ENCODE measurements at regions not wholly inside any gene's neighbourhood (a gene's known extent, or its start where the extent isn't known, plus 50 kb on each side); places are given as distances from the start of the nearest gene placed in this dataset.

DNA sequence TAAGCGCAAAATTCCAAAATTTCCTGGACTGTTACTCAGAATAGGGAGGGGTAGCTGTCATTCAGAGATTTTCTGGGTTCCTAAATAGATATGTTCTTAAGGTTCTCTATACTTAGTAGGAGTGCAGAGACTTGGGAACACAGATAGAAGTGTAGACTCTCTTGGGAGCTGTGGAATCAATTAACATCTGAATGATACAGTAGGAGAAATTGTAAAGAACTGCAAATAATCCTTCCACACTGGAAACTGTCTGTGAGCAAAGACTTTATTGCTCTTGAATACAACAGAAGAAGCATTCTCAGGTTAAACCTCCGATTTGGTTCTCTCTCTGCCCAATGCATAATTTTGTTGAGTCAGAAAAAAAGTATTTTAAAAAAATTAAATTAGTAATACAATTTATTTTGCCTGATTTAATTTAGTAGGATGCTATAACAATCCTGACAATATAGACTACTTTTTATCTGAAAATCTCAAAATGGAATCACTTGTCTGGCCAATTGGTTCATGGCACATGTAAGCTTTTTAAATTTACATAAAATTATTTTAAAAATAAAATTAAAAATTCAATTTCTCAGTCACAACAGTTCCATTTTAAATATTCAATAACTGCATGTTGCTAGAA is 1754.3 kb downstream of the PLA2G4A start:
- H3K27ac ChIP-seq (replicated peaks), result no peak overlapping the region
- no peaks in the 10 kb centered on the region for H3K4me1 ChIP-seq
- DNase-seq, result no peak
- H3K9me3 ChIP-seq (replicated peaks), result no peaks in the 10 kb centered on the region
- no peak overlapping the region for H3K4me3 ChIP-seq
- no peak for TF ChIP-seq CTCF (IDR thresholded peaks at IDR 0.05; ENCODE audit: borderline replicate concordance)
- intact Hi-C loops (cut with micrococcal nuclease), result no loop called here
- H3K36me3 ChIP-seq, result no peaks in the 10 kb centered on the region
- no peaks in the 10 kb centered on the region for H3K27me3 ChIP-seq (ENCODE audit: low read depth)

DNA sequence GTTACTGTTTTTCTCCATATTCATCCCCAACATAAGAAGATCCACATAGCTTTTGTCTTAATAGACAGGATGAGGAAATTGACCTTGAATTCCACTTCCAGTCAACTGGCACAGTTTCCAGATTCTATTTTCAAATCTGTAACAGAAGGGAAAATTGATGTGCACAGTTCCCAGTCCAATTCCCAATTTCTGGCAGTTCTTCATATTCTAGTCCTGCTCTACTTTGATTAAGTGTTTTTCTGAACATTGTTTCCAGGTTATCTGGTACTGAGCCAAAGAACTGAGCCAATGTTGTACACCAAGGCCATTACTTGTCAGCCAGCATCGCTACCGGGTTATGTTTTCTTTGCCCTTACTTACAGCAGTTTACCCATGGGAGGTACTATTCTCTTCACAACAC is 1755.4 kb downstream of the PLA2G4A start:
- no peak for DNase-seq
- H3K27me3 ChIP-seq (ENCODE audit: low read depth), result no peaks in the 10 kb centered on the region
- intact Hi-C loops (cut with micrococcal nuclease), result no loop called here
- H3K27ac ChIP-seq (replicated peaks), result no peak overlapping the region
- no peaks in the 10 kb centered on the region for H3K4me1 ChIP-seq
- H3K4me3 ChIP-seq, result no peak overlapping the region
- no peaks in the 10 kb centered on the region for H3K36me3 ChIP-seq
- no peaks in the 10 kb centered on the region for H3K9me3 ChIP-seq (replicated peaks)
- no peak for TF ChIP-seq CTCF (IDR thresholded peaks at IDR 0.05; ENCODE audit: borderline replicate concordance)

- intact Hi-C loops (cut with micrococcal nuclease), result no loop called here
- Histone ChIP-seq H3K9me3 (replicated peaks) (peaks cover 5% of the 10 kb centered on the region), H3K36me3 (no peaks in the 10 kb centered on the region), H3K27ac (replicated peaks) (no peak overlapping the region), H3K4me3 (no peak overlapping the region), H3K4me1 (no peaks in the 10 kb centered on the region), H3K27me3 (ENCODE audit: low read depth) (no peaks in the 10 kb centered on the region)
- TF ChIP-seq CTCF (IDR thresholded peaks at IDR 0.05; ENCODE audit: borderline replicate concordance), result no peak
- no peak for DNase-seq
Observed at GRCh38 chr1:188590641-188591040, 1761.9 kb downstream of the PLA2G4A start.

DNA sequence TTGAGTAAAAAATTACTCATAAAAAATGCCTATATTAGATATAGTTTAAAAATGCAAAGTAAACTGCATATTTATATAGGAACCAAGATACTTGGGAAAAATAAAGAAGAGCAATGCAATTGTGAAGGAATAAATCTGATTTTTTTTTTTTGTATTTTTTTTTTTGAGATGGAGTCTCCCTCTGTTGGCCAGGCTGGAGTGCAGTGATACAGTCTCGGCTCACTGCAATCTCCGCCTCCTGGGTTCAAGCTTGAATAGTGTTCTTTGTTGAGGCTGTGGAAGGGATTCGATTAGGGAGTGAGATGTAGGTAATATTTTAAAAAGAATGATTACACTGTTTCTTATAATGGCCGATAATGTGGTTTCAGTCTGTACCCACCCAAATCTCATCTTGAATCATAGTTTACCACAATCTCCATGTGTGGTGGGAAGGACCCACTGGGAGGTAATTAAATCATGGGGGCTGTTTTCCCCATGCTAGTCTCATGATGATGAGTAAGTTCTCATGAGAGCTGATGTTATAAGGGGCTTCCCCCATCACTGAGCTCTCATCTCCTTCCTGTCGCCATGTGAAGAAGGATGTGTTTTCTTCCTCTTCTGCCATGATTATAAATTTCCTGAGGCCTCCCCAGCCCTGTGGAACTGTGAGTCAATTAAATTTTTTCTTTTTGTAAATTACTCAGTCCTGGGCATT is 1765.9 kb downstream of the PLA2G4A start:
- Histone ChIP-seq H3K36me3 (no peaks in the 10 kb centered on the region), H3K4me3 (no peak overlapping the region), H3K9me3 (replicated peaks) (peaks cover 5% of the 10 kb centered on the region), H3K27ac (replicated peaks) (no peak overlapping the region), H3K4me1 (no peaks in the 10 kb centered on the region), H3K27me3 (ENCODE audit: low read depth) (no peaks in the 10 kb centered on the region)
- no peak for DNase-seq
- intact Hi-C loops (cut with micrococcal nuclease), result no loop called here
- TF ChIP-seq CTCF (IDR thresholded peaks at IDR 0.05; ENCODE audit: borderline replicate concordance), result no peak

DNA sequence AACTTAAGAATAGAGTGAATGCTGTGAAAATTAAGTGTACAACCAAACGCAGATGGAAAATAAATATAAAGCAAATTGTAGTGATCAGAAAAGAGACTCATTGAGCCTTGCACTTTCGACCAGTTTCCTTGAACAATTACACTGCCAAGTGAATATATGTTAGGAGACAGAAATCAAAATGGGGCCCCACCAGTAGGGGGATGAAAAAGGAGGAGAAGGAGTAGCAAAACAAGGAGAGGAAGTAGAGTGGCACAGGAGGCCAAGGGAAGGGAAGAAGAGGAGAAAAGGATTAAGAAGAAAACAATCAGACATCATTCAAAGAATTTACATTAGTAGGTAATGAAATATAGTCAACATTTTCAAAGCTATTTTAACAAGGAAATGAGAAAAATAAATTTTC is 1770.6 kb downstream of the PLA2G4A start:
- no peaks in the 10 kb centered on the region for H3K27me3 ChIP-seq (ENCODE audit: low read depth)
- H3K4me3 ChIP-seq, result no peak overlapping the region
- H3K27ac ChIP-seq (replicated peaks), result no peak overlapping the region
- H3K36me3 ChIP-seq, result no peaks in the 10 kb centered on the region
- no peaks in the 10 kb centered on the region for H3K9me3 ChIP-seq (replicated peaks)
- no peaks in the 10 kb centered on the region for H3K4me1 ChIP-seq
- TF ChIP-seq CTCF (IDR thresholded peaks at IDR 0.05; ENCODE audit: borderline replicate concordance), result no peak
- intact Hi-C loops (cut with micrococcal nuclease), result no loop called here
- DNase-seq, result no peak
